Heart left ventricle (tissue), 16 donors: ENCODE measurements at regions not wholly inside any gene's neighbourhood (a gene's known extent, or its start where the extent isn't known, plus 50 kb on each side); places are given as distances from the start of the nearest gene placed in this dataset.

ENCODE experiments used
- ATAC-seq, 4 donors: fragments of 200-7000 bp; cut with Tn5 transposase; one replicate each; pipeline ENCODE4 v1.9.1; 2020 to 2022; ENCODE audit warnings: moderate library complexity in 4 of 4, mild to moderate bottlenecking in 3 of 4, moderate number of reproducible peaks in 1 of 4
- DNase-seq, 5 donors: peaks; one replicate each; pipeline ENCODE4 v3.0.0-alpha.2; 2020
- H3K27ac ChIP-seq, 12 donors: fragments of 200-600 bp; sonication (generic) in 4 of 12; one replicate each; pipeline versions ENCODE4 v1.5.0 to v1.8.0; 2016 to 2022; ENCODE audit warnings: mild to moderate bottlenecking in 2 of 12
- H3K27me3 ChIP-seq, 9 donors: fragments of 200-600 bp; sonication (generic) in 2 of 9; one replicate each; pipeline versions ENCODE4 v1.5.1 to v1.8.0; 2016 to 2022; ENCODE audit warnings: mild to moderate bottlenecking in 3 of 9
- H3K36me3 ChIP-seq, 9 donors: fragments of 200-600 bp; sonication (generic) in 2 of 9; one replicate each; pipeline versions ENCODE4 v1.5.0 to v1.8.0; 2018 to 2022; ENCODE audit warnings: mild to moderate bottlenecking in 2 of 9
- H3K4me1 ChIP-seq, 12 donors: fragments of 200-600 bp; sonication (generic) in 4 of 12; one replicate each; pipeline versions ENCODE4 v1.5.0 to v1.8.0; 2016 to 2022; ENCODE audit warnings: mild to moderate bottlenecking in 3 of 12
- H3K4me3 ChIP-seq, 12 donors: fragments of 200-600 bp; sonication (generic) in 4 of 12; one replicate each; pipeline versions ENCODE4 v1.5.0 to v1.8.0; 2017 to 2022; ENCODE audit warnings: mild to moderate bottlenecking in 9 of 12, moderate library complexity in 4 of 12
- H3K9me3 ChIP-seq, 12 donors: fragments of 200-600 bp; sonication (generic) in 4 of 12; one replicate each; pipeline versions ENCODE4 v1.5.0 to v1.8.0; 2016 to 2022; ENCODE audit warnings: mild to moderate bottlenecking in 1 of 12
- POLR2A ChIP-seq, 2 donors: fragments of 450-650 bp; IDR thresholded peaks; one replicate each; pipeline ENCODE4 v1.6.1; 2017; ENCODE audit warnings: antibody characterized with exemption in 2 of 2, mild to moderate bottlenecking in 2 of 2, moderate library complexity in 2 of 2
- WGBS, 4 donors: extraction: QIAGEN DNeasy Blood & Tissue Kit in 2 of 4; methylation state at CpG; one replicate each; pipeline versions ENCODE4 v1.1.5 to v1.1.7; 2013 to 2018; 5-methylcytosine and 5-hydroxymethylcytosine counted together
- intact Hi-C, 10 donors: fragments of 100-400 bp; cut with DNase I; formaldehyde crosslinking; loops; one replicate each; pipeline versions ENCODE4 v1.11.1 to v1.14.2; 2022
- TF ChIP-seq, protein P1 (sequence below), 12 donors: fragments of 200-600 bp; sonication (generic) in 4 of 12; IDR thresholded peaks; one replicate each; pipeline versions ENCODE4 v1.5.0 to v1.8.0; 2018 to 2022; ENCODE audit warnings: antibody characterized with exemption in 12 of 12, mild to moderate bottlenecking in 5 of 12
- donor health status: ischemic (EF 13 %, LVEDD 7.1; RV severe dilation, severe dysfunction).
- donor health status: healthy with polysubstance abuse.
- donor health status: DM: no; HTN: yes; CAD: no.
- donor health status: DM: no; HTN: no; CAD: no.
- donor health status: ischemic (EF 25% LVEDD 6.9; RV normal size, moderate dysfunction).
- donor health status: ischemic (EF 25% LVEDD 5.7; RV mildly dilated, moderate dysfunction).
- donor health status: healthy.
- donor health status: DM: yes; HTN: yes; CAD: no.
- donor health status: ischemic (EF 35%, LVEDD 5.7; RV mildly dilated, moderate dysfunction).
- donor health status: nonischemic (EF 11% LVEDD 7.7; RV severe dilation, severe dysfunction).
- donor health status: DM: yes; HTN: yes; CAD: no.
- donor health status: PGD.
- donor health status: ischemic (EF 29% LVEDD 5.4; RV normal size, mild dysfunction).
- donor health status: nonischemic (EF 23%, LVEDD 6.1; RV moderate dilation, normal function).

- no peak for DNase-seq
- intact Hi-C loops, result no loop called here
- TF ChIP-seq POLR2A (IDR thresholded peaks at IDR 0.05), result no peak
- TF ChIP-seq, protein P1, sequence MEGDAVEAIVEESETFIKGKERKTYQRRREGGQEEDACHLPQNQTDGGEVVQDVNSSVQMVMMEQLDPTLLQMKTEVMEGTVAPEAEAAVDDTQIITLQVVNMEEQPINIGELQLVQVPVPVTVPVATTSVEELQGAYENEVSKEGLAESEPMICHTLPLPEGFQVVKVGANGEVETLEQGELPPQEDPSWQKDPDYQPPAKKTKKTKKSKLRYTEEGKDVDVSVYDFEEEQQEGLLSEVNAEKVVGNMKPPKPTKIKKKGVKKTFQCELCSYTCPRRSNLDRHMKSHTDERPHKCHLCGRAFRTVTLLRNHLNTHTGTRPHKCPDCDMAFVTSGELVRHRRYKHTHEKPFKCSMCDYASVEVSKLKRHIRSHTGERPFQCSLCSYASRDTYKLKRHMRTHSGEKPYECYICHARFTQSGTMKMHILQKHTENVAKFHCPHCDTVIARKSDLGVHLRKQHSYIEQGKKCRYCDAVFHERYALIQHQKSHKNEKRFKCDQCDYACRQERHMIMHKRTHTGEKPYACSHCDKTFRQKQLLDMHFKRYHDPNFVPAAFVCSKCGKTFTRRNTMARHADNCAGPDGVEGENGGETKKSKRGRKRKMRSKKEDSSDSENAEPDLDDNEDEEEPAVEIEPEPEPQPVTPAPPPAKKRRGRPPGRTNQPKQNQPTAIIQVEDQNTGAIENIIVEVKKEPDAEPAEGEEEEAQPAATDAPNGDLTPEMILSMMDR (IDR thresholded peaks at IDR 0.05), result no peak
These were observed 706.9 kb downstream of the TBL1XR1 start for GRCh38 chr3:176490357-176490756.

DNA sequence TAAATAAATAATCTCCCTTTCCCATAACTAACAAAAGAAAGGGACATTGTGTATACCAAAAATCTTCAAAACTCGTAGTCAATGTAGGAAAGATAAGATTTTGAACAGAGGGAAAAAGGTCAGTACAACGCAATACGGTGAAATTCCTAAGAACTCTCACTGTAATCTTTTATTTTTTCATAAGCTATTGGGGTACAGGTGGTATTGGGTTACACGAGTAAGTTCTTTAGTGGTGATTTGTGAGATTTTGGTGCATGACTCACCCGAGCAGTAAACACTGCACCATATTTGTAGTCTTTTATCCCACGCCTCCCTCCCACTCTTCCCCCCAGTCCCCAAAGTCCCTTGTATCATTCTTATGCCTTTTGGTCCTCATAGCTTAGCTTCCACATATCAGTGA, 718.0 kb downstream of the TBL1XR1 start:
- intact Hi-C loops, result no loop called here
- WGBS, 4 donors, result 76 to 81% (median 79%) methylated on average over 6 of the region's 6 CpGs
- Histone ChIP-seq H3K36me3 (no peaks in the 10 kb centered on the region), H3K4me1 (no peaks in the 10 kb centered on the region), H3K27ac (no peak overlapping the region), H3K9me3 (peaks cover 0 to 12% (median 0%) of the 10 kb centered on the region in 12 donors), H3K4me3 (no peak overlapping the region), H3K27me3 (no peaks in the 10 kb centered on the region)
- no peak for TF ChIP-seq POLR2A (IDR thresholded peaks at IDR 0.05)
- TF ChIP-seq, protein P1 (IDR thresholded peaks at IDR 0.05), result no peak
- no peak for DNase-seq
- no peak for ATAC-seq

More at GRCh38 chr3:176490357-176490756, 706.9 kb downstream of the TBL1XR1 start:
- no peak for ATAC-seq
- H3K27ac ChIP-seq, result no peak overlapping the region
- no peaks in the 10 kb centered on the region for H3K9me3 ChIP-seq
- no peak overlapping the region for H3K4me3 ChIP-seq
- H3K4me1 ChIP-seq, result no peaks in the 10 kb centered on the region
- no peaks in the 10 kb centered on the region for H3K36me3 ChIP-seq
- 76 to 90% (median 85%) methylated on average over 2 of the region's 2 CpGs for WGBS, 4 donors
- no peaks in the 10 kb centered on the region for H3K27me3 ChIP-seq

DNA sequence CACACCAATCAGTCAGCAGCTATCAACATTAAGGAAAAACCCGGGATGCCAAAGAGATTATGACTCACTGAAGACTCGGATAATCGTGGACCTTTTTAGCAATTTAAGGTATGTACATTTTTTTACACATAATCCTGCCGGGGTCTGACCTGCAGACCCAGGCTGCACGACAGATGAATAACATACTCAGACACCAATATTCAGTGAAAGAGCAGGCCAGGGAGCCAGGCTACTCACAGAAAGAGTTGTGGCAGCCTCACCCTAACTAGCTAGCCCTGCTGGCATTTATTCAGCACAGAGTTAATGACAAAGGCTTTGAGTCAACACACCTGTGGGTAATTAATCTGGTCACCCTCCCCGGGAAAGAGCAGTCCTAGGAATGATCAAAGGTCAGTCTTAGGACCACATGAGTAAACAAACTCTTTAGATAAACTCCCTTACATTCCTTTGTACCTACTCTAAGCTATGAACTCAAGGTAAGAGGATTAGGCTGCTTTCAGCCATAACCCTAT, 727.5 kb downstream of the TBL1XR1 start:
- Histone ChIP-seq H3K27me3 (no peaks in the 10 kb centered on the region), H3K27ac (no peak overlapping the region), H3K4me1 (no peaks in the 10 kb centered on the region), H3K36me3 (no peaks in the 10 kb centered on the region), H3K9me3 (peaks cover 0 to 21% (median 0%) of the 10 kb centered on the region in 12 donors), H3K4me3 (no peak overlapping the region)
- no peak for ATAC-seq
- DNase-seq, result no peak
- WGBS, 4 donors, result 34 to 59% (median 56%) methylated on average over 6 of the region's 6 CpGs
- intact Hi-C loops, result no loop called here
- TF ChIP-seq, protein P1 (IDR thresholded peaks at IDR 0.05), result no peak
- TF ChIP-seq POLR2A (IDR thresholded peaks at IDR 0.05), result no peak

GRCh38 chr3:176463610-176464009, 733.7 kb downstream of the TBL1XR1 start:
- Histone ChIP-seq H3K27ac (no peak overlapping the region), H3K27me3 (no peaks in the 10 kb centered on the region), H3K4me3 (no peak overlapping the region), H3K9me3 (no peaks in the 10 kb centered on the region), H3K36me3 (no peaks in the 10 kb centered on the region), H3K4me1 (no peaks in the 10 kb centered on the region)
- ATAC-seq (no peak), DNase-seq (no peak)
- 45 to 77% (median 77%) methylated on average over 2 of the region's 2 CpGs for WGBS, 4 donors
- TF ChIP-seq, protein P1 (IDR thresholded peaks at IDR 0.05), result no peak
- no peak for TF ChIP-seq POLR2A (IDR thresholded peaks at IDR 0.05)
- intact Hi-C loops, result no loop called here
